Neuronal stem cell (in vitro differentiated cells): ENCODE measurements at regions not wholly inside any gene's neighbourhood (a gene's known extent, or its start where the extent isn't known, plus 50 kb on each side); places are given as distances from the start of the nearest gene placed in this dataset.

ENCODE experiments used
- DNase-seq: peaks from one replicate; pipeline ENCODE4 v3.0.0-alpha.2; 2013; ENCODE audit warnings: low spot score
- H2AFZ ChIP-seq: one replicate; pipeline ENCODE4 v1.6.1; 2013; ENCODE audit warnings: mild to moderate bottlenecking, low read length, inconsistent platforms
- H2AK5ac ChIP-seq: 2 replicates; pipeline ENCODE4 v1.6.1; 2013; ENCODE audit warnings: low read depth, mild to moderate bottlenecking, inconsistent platforms, low read length, moderate library complexity, mixed read lengths
- H2BK120ac ChIP-seq: 2 replicates; pipeline ENCODE4 v1.6.1; 2013; ENCODE audit warnings: low read depth, mild to moderate bottlenecking, inconsistent platforms, low read length, moderate library complexity, mixed read lengths
- H2BK12ac ChIP-seq: one replicate; pipeline ENCODE4 v1.6.1; 2013; ENCODE audit warnings: low read length, inconsistent platforms
- H2BK15ac ChIP-seq: 2 replicates; pipeline ENCODE4 v1.6.1; 2013; ENCODE audit warnings: mild to moderate bottlenecking, low read length, inconsistent platforms, mixed read lengths
- H2BK5ac ChIP-seq: one replicate; pipeline ENCODE4 v1.6.1; 2013; ENCODE audit warnings: inconsistent platforms, mild to moderate bottlenecking, low read length, moderate library complexity
- H3K14ac ChIP-seq: one replicate; pipeline ENCODE4 v1.6.1; 2013; ENCODE audit warnings: low read length, inconsistent platforms
- H3K18ac ChIP-seq: 2 replicates; pipeline ENCODE4 v1.6.1; 2013; ENCODE audit warnings: low read length, inconsistent platforms
- H3K23ac ChIP-seq: 2 replicates; pipeline ENCODE4 v1.6.1; 2013; ENCODE audit warnings: low read depth, mild to moderate bottlenecking, mixed read lengths, low read length, inconsistent platforms; ENCODE audit not compliant: poor library complexity
- H3K27ac ChIP-seq: replicated peaks from 3 replicates; pipeline ENCODE4 v1.5.1; 2013; ENCODE audit warnings: low read length, inconsistent platforms
- H3K27me3 ChIP-seq, 3 experiments: 2 replicates each; pipeline ENCODE4 v1.6.1; 2013; ENCODE audit warnings: low read length in 3 of 3, mild to moderate bottlenecking in 2 of 3, inconsistent platforms in 1 of 3, low read depth in 1 of 3, mixed read lengths in 1 of 3, moderate library complexity in 1 of 3; ENCODE audit not compliant: control insufficient read depth in 3 of 3, insufficient read depth in 3 of 3
- H3K36me3 ChIP-seq, 2 donors: replicated peaks in 1 of 2; 2 replicates each; pipeline ENCODE4 v1.6.1; 2013; ENCODE audit warnings: low read length in 2 of 2; ENCODE audit not compliant: control insufficient read depth in 2 of 2, insufficient read depth in 2 of 2
- H3K4ac ChIP-seq: 2 replicates; pipeline ENCODE4 v1.6.1; 2013; ENCODE audit warnings: inconsistent platforms, mild to moderate bottlenecking, low read length, moderate library complexity
- H3K4me1 ChIP-seq, 2 donors: 1 replicate in 1 of 2; 2 replicates in 1 of 2; pipeline ENCODE4 v1.6.1; 2013; ENCODE audit warnings: low read length in 2 of 2, low read depth in 1 of 2; ENCODE audit not compliant: control insufficient read depth in 2 of 2, insufficient read depth in 1 of 2
- H3K4me2 ChIP-seq: one replicate; pipeline ENCODE4 v1.6.1; 2013; ENCODE audit warnings: mild to moderate bottlenecking, low read length, inconsistent platforms; ENCODE audit not compliant: insufficient read depth, poor library complexity, severe bottlenecking
- H3K4me3 ChIP-seq, 2 donors: 2 replicates each; pipeline ENCODE4 v1.5.1; 2013; ENCODE audit warnings: low read length in 2 of 2, mild to moderate bottlenecking in 2 of 2, inconsistent platforms in 1 of 2, moderate library complexity in 1 of 2
- H3K79me1 ChIP-seq: one replicate; pipeline ENCODE4 v1.6.1; 2013; ENCODE audit warnings: low read depth, mild to moderate bottlenecking, inconsistent platforms, low read length, moderate library complexity
- H3K9ac ChIP-seq: one replicate; pipeline ENCODE4 v1.6.1; 2013; ENCODE audit warnings: mild to moderate bottlenecking, low read depth, low read length, inconsistent platforms; ENCODE audit not compliant: poor library complexity
- H3K9me3 ChIP-seq, 2 donors: replicated peaks in 1 of 2; 2 replicates each; pipeline versions ENCODE3 to v1.6.1; 2013; ENCODE audit warnings: low read length in 2 of 2, mild to moderate bottlenecking in 2 of 2, inconsistent platforms in 1 of 2, low read depth in 1 of 2, mixed read lengths in 1 of 2, moderate library complexity in 1 of 2; ENCODE audit not compliant: control insufficient read depth in 2 of 2, insufficient read depth in 1 of 2
- H4K8ac ChIP-seq: one replicate; pipeline ENCODE4 v1.6.1; 2013; ENCODE audit warnings: low read depth, mild to moderate bottlenecking, inconsistent platforms, low read length, moderate library complexity
- H4K91ac ChIP-seq: one replicate; pipeline ENCODE4 v1.6.1; 2013; ENCODE audit warnings: low read length, low read depth, mild to moderate bottlenecking, inconsistent platforms; ENCODE audit not compliant: poor library complexity
- WGBS, 2 donors: extraction: QIAGEN DNeasy Blood & Tissue Kit; methylation state at CpG; one replicate each; pipeline ENCODE4 v1.1.7; 2013; ENCODE audit warnings: missing lambda C conversion rate in 2 of 2, mixed read lengths in 1 of 2; ENCODE audit not compliant: insufficient read length in 2 of 2, insufficient replicate concordance in 1 of 2; ENCODE audit errors: extremely low coverage in 2 of 2; 5-methylcytosine and 5-hydroxymethylcytosine counted together

DNA sequence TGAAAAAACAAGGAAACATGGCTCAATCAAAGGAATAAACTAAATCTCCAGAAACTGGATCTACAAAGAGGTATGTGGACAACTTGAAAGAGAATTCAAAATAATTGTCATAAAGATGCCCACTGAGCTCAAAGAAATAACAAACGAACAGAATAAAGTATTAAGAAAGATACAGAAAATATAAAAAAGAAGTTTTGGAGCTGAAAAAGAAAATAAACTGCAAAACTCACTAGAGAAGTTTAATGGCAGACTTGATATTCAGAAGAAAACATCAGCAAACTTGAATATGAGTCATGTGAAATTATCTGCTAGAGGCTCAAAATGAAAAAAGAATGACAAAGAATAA lies 208.1 kb upstream of the SAMSN1 start:
- Histone ChIP-seq H2AFZ (no peak overlapping the region), H3K27ac (no peak overlapping the region), H3K14ac (no peak overlapping the region), H4K8ac (no peak overlapping the region), H3K4me3 (no peak overlapping the region), H3K27me3 (no peaks in the 10 kb centered on the region), H3K79me1 (no peaks in the 10 kb centered on the region), H3K23ac (no peak overlapping the region), H3K4me2 (no peak overlapping the region), H3K4ac (no peak overlapping the region), H2BK120ac (no peak overlapping the region), H2BK12ac (no peak overlapping the region), H2BK5ac (no peak overlapping the region), H2AK5ac (no peak overlapping the region), H3K9me3 (no peaks in the 10 kb centered on the region), H3K4me1 (peaks cover 0 to 3% of the 10 kb centered on the region in 2 donors), H3K36me3 (no peaks in the 10 kb centered on the region), H3K18ac (no peak overlapping the region), H2BK15ac (no peak overlapping the region), H3K9ac (no peak overlapping the region), H4K91ac (no peak overlapping the region)
- no CpG with 5 or more reads among the region's 1 CpG for WGBS, 2 donors
- no peak for DNase-seq

DNA sequence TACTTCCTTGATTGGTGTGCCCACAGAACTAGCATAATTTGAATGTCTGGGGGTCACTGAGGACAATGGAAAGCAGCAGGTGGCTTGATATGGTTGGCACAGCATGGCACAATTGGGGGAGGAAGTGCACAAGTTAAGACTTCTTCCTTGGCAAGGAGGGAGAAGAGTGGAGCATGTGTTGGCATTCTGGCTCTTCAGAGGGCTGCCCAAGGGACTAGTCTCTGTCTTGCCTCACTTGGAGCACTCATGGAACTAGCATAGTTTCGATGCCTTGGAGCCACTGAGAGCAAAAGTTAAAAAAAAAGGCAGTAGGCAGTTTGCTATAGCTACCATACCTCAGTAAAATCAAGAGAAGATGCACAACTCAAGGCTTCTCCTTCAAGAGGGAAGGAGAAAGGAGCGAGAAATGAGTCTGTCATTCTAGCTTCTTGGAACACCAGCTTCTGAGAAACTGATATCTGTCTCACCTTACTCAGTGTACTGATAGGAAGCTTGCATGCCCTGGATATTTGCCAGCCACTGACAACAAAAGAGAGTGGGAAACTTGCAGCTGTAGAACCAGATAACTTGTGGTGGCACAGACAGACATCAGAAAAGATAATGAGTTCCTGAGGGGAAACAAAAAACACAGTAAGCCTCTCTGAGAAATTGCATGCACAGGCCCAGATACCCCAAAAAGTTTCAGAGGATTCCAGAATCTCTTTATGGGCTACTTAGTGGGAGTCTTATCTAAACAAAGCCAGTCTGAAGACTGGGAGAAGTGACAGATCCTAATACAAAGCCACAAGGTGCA lies 207.5 kb upstream of the SAMSN1 start:
- no peak overlapping the region for H2BK5ac ChIP-seq
- no peak overlapping the region for H3K4me2 ChIP-seq
- no peak overlapping the region for H3K9ac ChIP-seq
- no CpG with 5 or more reads among the region's 2 CpGs for WGBS, 2 donors
- H4K8ac ChIP-seq = no peak overlapping the region
- H3K36me3 ChIP-seq = no peaks in the 10 kb centered on the region
- no peak overlapping the region for H2BK15ac ChIP-seq
- H3K79me1 ChIP-seq = no peaks in the 10 kb centered on the region
- H3K27ac ChIP-seq = no peak overlapping the region
- DNase-seq = no peak
- H2BK120ac ChIP-seq = no peak overlapping the region
- H4K91ac ChIP-seq = no peak overlapping the region
- H3K18ac ChIP-seq = no peak overlapping the region
- H2AFZ ChIP-seq = no peak overlapping the region
- H3K9me3 ChIP-seq = no peaks in the 10 kb centered on the region
- H2BK12ac ChIP-seq = no peak overlapping the region
- no peak overlapping the region for H3K14ac ChIP-seq
- no peak overlapping the region for H3K4me3 ChIP-seq
- no peak overlapping the region for H3K4ac ChIP-seq
- no peak overlapping the region for H2AK5ac ChIP-seq
- peaks cover 0 to 3% of the 10 kb centered on the region in 2 donors for H3K4me1 ChIP-seq
- no peak overlapping the region for H3K23ac ChIP-seq
- no peaks in the 10 kb centered on the region for H3K27me3 ChIP-seq

DNA sequence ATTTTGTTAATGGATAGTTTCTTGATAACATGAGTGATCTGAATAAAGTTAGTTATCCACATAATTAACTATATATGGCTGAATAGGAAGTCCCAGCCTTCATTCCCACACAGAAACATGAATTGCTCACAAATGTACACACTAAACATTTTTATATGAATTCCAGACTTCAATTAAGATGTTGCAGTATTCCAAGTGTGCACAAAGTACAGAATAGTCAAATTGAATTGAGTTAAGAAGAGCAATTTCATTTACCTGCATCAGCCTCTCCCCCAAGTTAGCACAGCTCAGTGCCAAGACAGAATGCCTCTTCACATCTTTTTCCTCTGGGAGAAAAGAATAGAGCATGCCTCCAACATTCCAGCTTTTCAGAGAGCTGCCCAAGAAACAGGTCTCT lies 207.0 kb upstream of the SAMSN1 start:
- no peak overlapping the region for H4K91ac ChIP-seq
- peaks cover 0 to 3% of the 10 kb centered on the region in 2 donors for H3K4me1 ChIP-seq
- H3K9ac ChIP-seq = no peak overlapping the region
- no peak overlapping the region for H3K4me2 ChIP-seq
- no peak overlapping the region for H2BK12ac ChIP-seq
- no peak overlapping the region for H3K4ac ChIP-seq
- H3K18ac ChIP-seq = no peak overlapping the region
- no peak overlapping the region for H3K4me3 ChIP-seq
- H3K79me1 ChIP-seq = no peaks in the 10 kb centered on the region
- H2AFZ ChIP-seq = no peak overlapping the region
- H2BK120ac ChIP-seq = no peak overlapping the region
- no peak for DNase-seq
- no peak overlapping the region for H3K23ac ChIP-seq
- H4K8ac ChIP-seq = no peak overlapping the region
- no peak overlapping the region for H3K27ac ChIP-seq
- H3K9me3 ChIP-seq = no peaks in the 10 kb centered on the region
- H3K27me3 ChIP-seq = no peaks in the 10 kb centered on the region
- no peaks in the 10 kb centered on the region for H3K36me3 ChIP-seq
- no peak overlapping the region for H3K14ac ChIP-seq
- H2AK5ac ChIP-seq = no peak overlapping the region
- H2BK5ac ChIP-seq = no peak overlapping the region
- H2BK15ac ChIP-seq = no peak overlapping the region

DNA sequence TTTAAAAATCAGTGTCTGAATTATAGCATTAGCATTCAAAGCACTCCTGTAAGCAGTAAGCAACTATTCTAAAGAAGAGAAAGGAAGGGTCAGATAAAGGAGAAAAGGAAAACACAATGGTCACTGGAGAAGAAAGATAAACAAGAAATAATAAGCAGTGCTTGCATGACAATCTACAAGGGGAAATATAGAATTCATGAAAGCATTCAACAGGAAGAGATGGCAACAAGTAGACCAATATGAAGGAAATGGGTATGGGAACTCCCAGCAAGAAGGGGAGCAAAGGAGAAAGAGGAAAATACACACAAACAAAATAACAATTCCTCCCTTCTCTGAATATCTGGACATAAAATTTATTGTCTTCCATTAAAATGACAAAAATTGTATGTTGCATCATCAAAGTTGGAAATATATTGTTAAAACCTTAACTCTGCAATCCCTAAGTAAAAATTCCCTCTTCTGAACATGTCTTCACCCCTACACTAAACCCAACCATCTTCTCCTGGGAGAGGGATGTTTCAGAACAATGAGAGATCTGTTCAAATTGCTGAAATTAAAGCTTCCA lies 206.3 kb upstream of the SAMSN1 start:
- H3K4me2 ChIP-seq = no peak overlapping the region
- DNase-seq = no peak
- no peaks in the 10 kb centered on the region for H3K36me3 ChIP-seq
- H3K9ac ChIP-seq = no peak overlapping the region
- no peak overlapping the region for H2AK5ac ChIP-seq
- H4K91ac ChIP-seq = no peak overlapping the region
- H3K4ac ChIP-seq = no peak overlapping the region
- no peak overlapping the region for H3K18ac ChIP-seq
- H3K9me3 ChIP-seq = no peaks in the 10 kb centered on the region
- H2BK120ac ChIP-seq = no peak overlapping the region
- peaks cover 0 to 3% of the 10 kb centered on the region in 2 donors for H3K4me1 ChIP-seq
- no peak overlapping the region for H3K23ac ChIP-seq
- no peak overlapping the region for H2BK5ac ChIP-seq
- H3K27ac ChIP-seq = no peak overlapping the region
- no peak overlapping the region for H2BK15ac ChIP-seq
- H3K79me1 ChIP-seq = no peaks in the 10 kb centered on the region
- no peak overlapping the region for H2BK12ac ChIP-seq
- H3K14ac ChIP-seq = no peak overlapping the region
- H2AFZ ChIP-seq = no peak overlapping the region
- no peak overlapping the region for H4K8ac ChIP-seq
- H3K4me3 ChIP-seq = no peak overlapping the region
- H3K27me3 ChIP-seq = no peaks in the 10 kb centered on the region
